D721Med (cell line): ENCODE measurements at regions not wholly inside any gene's neighbourhood (a gene's known extent, or its start where the extent isn't known, plus 50 kb on each side); places are given as distances from the start of the nearest gene placed in this dataset.
"Not testable (repeated sequence)": the region's sequence is repeated elsewhere in the genome, so short reads cannot be mapped to it uniquely, and the experiment has no call there.

Source experiments
- DNase-seq: peaks from one replicate; pipeline ENCODE4 v3.0.0; 2011; ENCODE audit warnings: low spot score; ENCODE audit not compliant: insufficient read length
- FAIRE-seq: peaks from 2 replicates; lab custom pipeline; 2011; peaks lifted over from hg19 to GRCh38; lab: Jason Lieb, UNC
- CTCF ChIP-seq: IDR thresholded peaks from 2 replicates; pipeline ENCODE4 v1.5.1; 2012; ENCODE audit warnings: mild to moderate bottlenecking, control low read depth; ENCODE audit not compliant: insufficient read depth; ENCODE audit errors: missing control alignments

GRCh38 chr12:131596115-131596514 is 114.8 kb upstream of the SFSWAP start:
- TF ChIP-seq CTCF, result no peak
- DNase-seq, result no peak
- FAIRE-seq, result no peak

- FAIRE-seq (no peak), DNase-seq (no peak)
- no peak for TF ChIP-seq CTCF
These were observed 113.6 kb upstream of the SFSWAP start for GRCh38 chr12:131597333-131597732.

GRCh38 chr12:131598717-131599116 is 112.2 kb upstream of the SFSWAP start:
- TF ChIP-seq CTCF, result no peak
- DNase-seq (no peak), FAIRE-seq (no peak)

- DNase-seq, result no peak
- no peak for TF ChIP-seq CTCF
- no peak for FAIRE-seq
These were observed 111.4 kb upstream of the SFSWAP start for GRCh38 chr12:131599190-131600159.

- DNase-seq (no peak), FAIRE-seq (no peak)
- TF ChIP-seq CTCF, result no peak
These were observed 110.7 kb upstream of the SFSWAP start for GRCh38 chr12:131600160-131600532.

- not testable (repeated sequence) for FAIRE-seq, DNase-seq
These were observed 109.4 kb upstream of the SFSWAP start for GRCh38 chr12:131601499-131601898.

GRCh38 chr12:131603106-131603938 is 107.6 kb upstream of the SFSWAP start:
- no peak for TF ChIP-seq CTCF
- DNase-seq (no peak), FAIRE-seq (no peak)
